Neural cell (in vitro differentiated cells): ENCODE measurements at regions not wholly inside any gene's neighbourhood (a gene's known extent, or its start where the extent isn't known, plus 50 kb on each side); places are given as distances from the start of the nearest gene placed in this dataset.
"Not testable (repeated sequence)": the region's sequence is repeated elsewhere in the genome, so short reads cannot be mapped to it uniquely, and the experiment has no call there.

Experiments used
- EP300 ChIP-seq: fragments of 450-650 bp; conservative IDR thresholded peaks from 2 replicates; pipeline ENCODE4 v1.6.1; 2014; ENCODE audit warnings: antibody characterized with exemption, mild to moderate bottlenecking, moderate library complexity; ENCODE audit not compliant: poor library complexity, severe bottlenecking
- EZH2 ChIP-seq: fragments of 200-600, 300-800 bp; shearing (Covaris generic), sonication (generic); IDR thresholded peaks from 2 replicates; pipeline ENCODE4 v1.6.1; 2014; ENCODE audit warnings: antibody characterized with exemption, low read length, borderline replicate concordance, mild to moderate bottlenecking; ENCODE audit not compliant: insufficient read depth, poor library complexity, severe bottlenecking
- POLR2AphosphoS5 ChIP-seq: IDR thresholded peaks from 2 replicates; pipeline ENCODE4 v1.6.1; 2012
- RAD21 ChIP-seq: fragments of 450-650 bp; conservative IDR thresholded peaks from 2 replicates; pipeline ENCODE4 v1.6.1; 2014; ENCODE audit warnings: antibody characterized with exemption, mild to moderate bottlenecking, moderate library complexity
- SMC3 ChIP-seq: fragments of 450-650 bp; conservative IDR thresholded peaks from 2 replicates; pipeline ENCODE4 v1.6.1; 2014; ENCODE audit warnings: antibody characterized with exemption, mild to moderate bottlenecking, moderate library complexity; ENCODE audit not compliant: poor library complexity
- TAF1 ChIP-seq: IDR thresholded peaks from 2 replicates; pipeline ENCODE4 v1.6.1; 2012; ENCODE audit warnings: low read depth
- TF ChIP-seq, protein P1 (sequence below): fragments of 450-650 bp; IDR thresholded peaks from 2 replicates; pipeline ENCODE4 v1.5.1; 2014; ENCODE audit warnings: antibody characterized with exemption, mild to moderate bottlenecking, moderate library complexity; ENCODE audit not compliant: poor library complexity, severe bottlenecking

DNA sequence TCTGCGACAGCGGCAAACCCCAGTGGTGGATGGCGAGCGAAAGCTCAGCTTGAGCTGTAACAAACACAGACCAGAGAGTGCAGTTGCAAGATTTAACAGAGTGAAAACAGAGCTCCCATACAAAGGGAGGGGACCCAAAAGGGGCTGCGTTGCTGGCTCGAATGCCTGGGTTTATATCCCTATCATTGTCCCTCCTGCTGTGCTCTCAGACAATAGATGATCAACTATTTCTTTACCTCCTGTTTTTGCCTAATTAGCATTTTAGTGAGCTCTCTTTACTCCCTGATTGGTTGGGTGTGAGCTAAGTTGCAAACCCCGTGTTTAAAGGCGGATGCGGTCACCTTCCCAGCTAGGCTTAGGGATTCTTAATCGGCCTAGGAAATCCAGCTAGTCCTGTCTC lies 1304.4 kb downstream of the ROBO2 start:
- not testable (repeated sequence) for TF ChIP-seq TAF1, POLR2AphosphoS5, RAD21, EP300, EZH2, SMC3
- TF ChIP-seq, protein P1, sequence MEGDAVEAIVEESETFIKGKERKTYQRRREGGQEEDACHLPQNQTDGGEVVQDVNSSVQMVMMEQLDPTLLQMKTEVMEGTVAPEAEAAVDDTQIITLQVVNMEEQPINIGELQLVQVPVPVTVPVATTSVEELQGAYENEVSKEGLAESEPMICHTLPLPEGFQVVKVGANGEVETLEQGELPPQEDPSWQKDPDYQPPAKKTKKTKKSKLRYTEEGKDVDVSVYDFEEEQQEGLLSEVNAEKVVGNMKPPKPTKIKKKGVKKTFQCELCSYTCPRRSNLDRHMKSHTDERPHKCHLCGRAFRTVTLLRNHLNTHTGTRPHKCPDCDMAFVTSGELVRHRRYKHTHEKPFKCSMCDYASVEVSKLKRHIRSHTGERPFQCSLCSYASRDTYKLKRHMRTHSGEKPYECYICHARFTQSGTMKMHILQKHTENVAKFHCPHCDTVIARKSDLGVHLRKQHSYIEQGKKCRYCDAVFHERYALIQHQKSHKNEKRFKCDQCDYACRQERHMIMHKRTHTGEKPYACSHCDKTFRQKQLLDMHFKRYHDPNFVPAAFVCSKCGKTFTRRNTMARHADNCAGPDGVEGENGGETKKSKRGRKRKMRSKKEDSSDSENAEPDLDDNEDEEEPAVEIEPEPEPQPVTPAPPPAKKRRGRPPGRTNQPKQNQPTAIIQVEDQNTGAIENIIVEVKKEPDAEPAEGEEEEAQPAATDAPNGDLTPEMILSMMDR = not testable (repeated sequence)
